HepG2 (cell line): ENCODE measurements at regions not wholly inside any gene's neighbourhood (a gene's known extent, or its start where the extent isn't known, plus 50 kb on each side); places are given as distances from the start of the nearest gene placed in this dataset.

ENCODE experiments used
- CC2D1A ChIP-seq: sonication (generic); formaldehyde crosslinking; IDR thresholded peaks from 2 replicates; pipeline ENCODE4 v1.8.1; 2023; ENCODE audit warnings: mild to moderate bottlenecking, missing genetic modification reagents
- FOXC1 ChIP-seq: sonication (generic); formaldehyde crosslinking; IDR thresholded peaks from 2 replicates; pipeline ENCODE4 v1.8.0; 2022; ENCODE audit warnings: mild to moderate bottlenecking, missing genetic modification reagents, borderline replicate concordance
- NFATC3 ChIP-seq: sonication (generic); formaldehyde crosslinking; IDR thresholded peaks from 2 replicates; pipeline ENCODE4 v1.5.1; 2020; ENCODE audit warnings: mild to moderate bottlenecking, missing genetic modification reagents
- NFIC ChIP-seq: IDR thresholded peaks from 2 replicates; pipeline ENCODE4 v1.6.1; 2012; ENCODE audit warnings: mild to moderate bottlenecking, low read length, inconsistent platforms
- ZEB1 ChIP-seq: IDR thresholded peaks from 2 replicates; pipeline ENCODE4 v1.6.1; 2012; ENCODE audit warnings: mild to moderate bottlenecking, low read depth, inconsistent platforms; ENCODE audit not compliant: insufficient replicate concordance
- ZNF30 ChIP-seq: sonication (generic); formaldehyde crosslinking; IDR thresholded peaks from 2 replicates; pipeline ENCODE4 v1.5.0; 2020; ENCODE audit warnings: mild to moderate bottlenecking, missing genetic modification reagents
- TF ChIP-seq, protein P1 (sequence below): sonication (generic); formaldehyde crosslinking; IDR thresholded peaks from 2 replicates; pipeline ENCODE4 v1.4.0; 2020; ENCODE audit warnings: missing genetic modification reagents, borderline replicate concordance
- TF ChIP-seq, protein P2 (sequence below): sonication (generic); formaldehyde crosslinking; IDR thresholded peaks from 2 replicates; pipeline ENCODE4 v1.4.0; 2020; ENCODE audit warnings: mild to moderate bottlenecking, missing genetic modification reagents
- TF ChIP-seq, protein P3 (sequence below): sonication (generic); formaldehyde crosslinking; IDR thresholded peaks from 2 replicates; pipeline ENCODE4 v1.4.0; 2020; ENCODE audit warnings: missing genetic modification reagents

DNA sequence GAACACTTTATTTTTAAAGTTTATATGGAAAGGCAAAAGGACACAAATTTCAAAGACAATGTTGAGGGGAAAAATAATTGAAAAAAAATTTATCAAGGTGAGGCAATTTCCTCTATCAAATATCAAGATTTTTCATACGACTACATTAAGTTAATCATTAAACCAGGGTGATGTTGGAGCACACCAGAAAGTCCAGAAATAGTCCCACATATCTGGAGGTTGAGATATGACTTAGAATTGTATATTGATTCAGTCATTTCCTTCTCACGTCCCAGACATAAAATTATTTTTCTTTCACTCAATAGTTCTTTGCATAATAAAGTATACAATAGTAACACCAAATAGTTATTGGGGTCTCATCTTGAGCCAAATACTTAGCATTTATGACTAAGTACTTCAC, 605.1 kb downstream of the NUP35 start (continued):
- TF ChIP-seq ZNF30 (CRISPR knock-in tag) (no peak), CC2D1A (CRISPR knock-in tag) (no peak), ZEB1 (no peak), FOXC1 (CRISPR knock-in tag) (no peak), NFIC (no peak), NFATC3 (CRISPR knock-in tag) (no peak)
- TF ChIP-seq, protein P1, sequence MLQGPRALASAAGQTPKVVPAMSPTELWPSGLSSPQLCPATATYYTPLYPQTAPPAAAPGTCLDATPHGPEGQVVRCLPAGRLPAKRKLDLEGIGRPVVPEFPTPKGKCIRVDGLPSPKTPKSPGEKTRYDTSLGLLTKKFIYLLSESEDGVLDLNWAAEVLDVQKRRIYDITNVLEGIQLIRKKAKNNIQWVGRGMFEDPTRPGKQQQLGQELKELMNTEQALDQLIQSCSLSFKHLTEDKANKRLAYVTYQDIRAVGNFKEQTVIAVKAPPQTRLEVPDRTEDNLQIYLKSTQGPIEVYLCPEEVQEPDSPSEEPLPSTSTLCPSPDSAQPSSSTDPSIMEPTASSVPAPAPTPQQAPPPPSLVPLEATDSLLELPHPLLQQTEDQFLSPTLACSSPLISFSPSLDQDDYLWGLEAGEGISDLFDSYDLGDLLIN (CRISPR knock-in tag): no peak
- TF ChIP-seq, protein P2, sequence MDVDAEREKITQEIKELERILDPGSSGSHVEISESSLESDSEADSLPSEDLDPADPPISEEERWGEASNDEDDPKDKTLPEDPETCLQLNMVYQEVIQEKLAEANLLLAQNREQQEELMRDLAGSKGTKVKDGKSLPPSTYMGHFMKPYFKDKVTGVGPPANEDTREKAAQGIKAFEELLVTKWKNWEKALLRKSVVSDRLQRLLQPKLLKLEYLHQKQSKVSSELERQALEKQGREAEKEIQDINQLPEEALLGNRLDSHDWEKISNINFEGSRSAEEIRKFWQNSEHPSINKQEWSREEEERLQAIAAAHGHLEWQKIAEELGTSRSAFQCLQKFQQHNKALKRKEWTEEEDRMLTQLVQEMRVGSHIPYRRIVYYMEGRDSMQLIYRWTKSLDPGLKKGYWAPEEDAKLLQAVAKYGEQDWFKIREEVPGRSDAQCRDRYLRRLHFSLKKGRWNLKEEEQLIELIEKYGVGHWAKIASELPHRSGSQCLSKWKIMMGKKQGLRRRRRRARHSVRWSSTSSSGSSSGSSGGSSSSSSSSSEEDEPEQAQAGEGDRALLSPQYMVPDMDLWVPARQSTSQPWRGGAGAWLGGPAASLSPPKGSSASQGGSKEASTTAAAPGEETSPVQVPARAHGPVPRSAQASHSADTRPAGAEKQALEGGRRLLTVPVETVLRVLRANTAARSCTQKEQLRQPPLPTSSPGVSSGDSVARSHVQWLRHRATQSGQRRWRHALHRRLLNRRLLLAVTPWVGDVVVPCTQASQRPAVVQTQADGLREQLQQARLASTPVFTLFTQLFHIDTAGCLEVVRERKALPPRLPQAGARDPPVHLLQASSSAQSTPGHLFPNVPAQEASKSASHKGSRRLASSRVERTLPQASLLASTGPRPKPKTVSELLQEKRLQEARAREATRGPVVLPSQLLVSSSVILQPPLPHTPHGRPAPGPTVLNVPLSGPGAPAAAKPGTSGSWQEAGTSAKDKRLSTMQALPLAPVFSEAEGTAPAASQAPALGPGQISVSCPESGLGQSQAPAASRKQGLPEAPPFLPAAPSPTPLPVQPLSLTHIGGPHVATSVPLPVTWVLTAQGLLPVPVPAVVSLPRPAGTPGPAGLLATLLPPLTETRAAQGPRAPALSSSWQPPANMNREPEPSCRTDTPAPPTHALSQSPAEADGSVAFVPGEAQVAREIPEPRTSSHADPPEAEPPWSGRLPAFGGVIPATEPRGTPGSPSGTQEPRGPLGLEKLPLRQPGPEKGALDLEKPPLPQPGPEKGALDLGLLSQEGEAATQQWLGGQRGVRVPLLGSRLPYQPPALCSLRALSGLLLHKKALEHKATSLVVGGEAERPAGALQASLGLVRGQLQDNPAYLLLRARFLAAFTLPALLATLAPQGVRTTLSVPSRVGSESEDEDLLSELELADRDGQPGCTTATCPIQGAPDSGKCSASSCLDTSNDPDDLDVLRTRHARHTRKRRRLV (CRISPR knock-in tag): no peak
- TF ChIP-seq, protein P3, sequence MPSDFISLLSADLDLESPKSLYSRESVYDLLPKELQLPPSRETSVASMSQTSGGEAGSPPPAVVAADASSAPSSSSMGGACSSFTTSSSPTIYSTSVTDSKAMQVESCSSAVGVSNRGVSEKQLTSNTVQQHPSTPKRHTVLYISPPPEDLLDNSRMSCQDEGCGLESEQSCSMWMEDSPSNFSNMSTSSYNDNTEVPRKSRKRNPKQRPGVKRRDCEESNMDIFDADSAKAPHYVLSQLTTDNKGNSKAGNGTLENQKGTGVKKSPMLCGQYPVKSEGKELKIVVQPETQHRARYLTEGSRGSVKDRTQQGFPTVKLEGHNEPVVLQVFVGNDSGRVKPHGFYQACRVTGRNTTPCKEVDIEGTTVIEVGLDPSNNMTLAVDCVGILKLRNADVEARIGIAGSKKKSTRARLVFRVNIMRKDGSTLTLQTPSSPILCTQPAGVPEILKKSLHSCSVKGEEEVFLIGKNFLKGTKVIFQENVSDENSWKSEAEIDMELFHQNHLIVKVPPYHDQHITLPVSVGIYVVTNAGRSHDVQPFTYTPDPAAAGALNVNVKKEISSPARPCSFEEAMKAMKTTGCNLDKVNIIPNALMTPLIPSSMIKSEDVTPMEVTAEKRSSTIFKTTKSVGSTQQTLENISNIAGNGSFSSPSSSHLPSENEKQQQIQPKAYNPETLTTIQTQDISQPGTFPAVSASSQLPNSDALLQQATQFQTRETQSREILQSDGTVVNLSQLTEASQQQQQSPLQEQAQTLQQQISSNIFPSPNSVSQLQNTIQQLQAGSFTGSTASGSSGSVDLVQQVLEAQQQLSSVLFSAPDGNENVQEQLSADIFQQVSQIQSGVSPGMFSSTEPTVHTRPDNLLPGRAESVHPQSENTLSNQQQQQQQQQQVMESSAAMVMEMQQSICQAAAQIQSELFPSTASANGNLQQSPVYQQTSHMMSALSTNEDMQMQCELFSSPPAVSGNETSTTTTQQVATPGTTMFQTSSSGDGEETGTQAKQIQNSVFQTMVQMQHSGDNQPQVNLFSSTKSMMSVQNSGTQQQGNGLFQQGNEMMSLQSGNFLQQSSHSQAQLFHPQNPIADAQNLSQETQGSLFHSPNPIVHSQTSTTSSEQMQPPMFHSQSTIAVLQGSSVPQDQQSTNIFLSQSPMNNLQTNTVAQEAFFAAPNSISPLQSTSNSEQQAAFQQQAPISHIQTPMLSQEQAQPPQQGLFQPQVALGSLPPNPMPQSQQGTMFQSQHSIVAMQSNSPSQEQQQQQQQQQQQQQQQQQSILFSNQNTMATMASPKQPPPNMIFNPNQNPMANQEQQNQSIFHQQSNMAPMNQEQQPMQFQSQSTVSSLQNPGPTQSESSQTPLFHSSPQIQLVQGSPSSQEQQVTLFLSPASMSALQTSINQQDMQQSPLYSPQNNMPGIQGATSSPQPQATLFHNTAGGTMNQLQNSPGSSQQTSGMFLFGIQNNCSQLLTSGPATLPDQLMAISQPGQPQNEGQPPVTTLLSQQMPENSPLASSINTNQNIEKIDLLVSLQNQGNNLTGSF (CRISPR knock-in tag): no peak
- TF ChIP-seq, all 625 proteins: peak for 0
